HG03060 (cell line): ENCODE measurements at regions not wholly inside any gene's neighbourhood (a gene's known extent, or its start where the extent isn't known, plus 50 kb on each side); places are given as distances from the start of the nearest gene placed in this dataset.
"Not testable (repeated sequence)": the region's sequence is repeated elsewhere in the genome, so short reads cannot be mapped to it uniquely, and the experiment has no call there.

Experiments used
- ATAC-seq: cut with Tn5 transposase; IDR thresholded peaks from one replicate; pipeline ENCODE4 v1.9.1; 2021; ENCODE audit warnings: low read depth, moderate number of reproducible peaks; ENCODE audit not compliant: unreplicated experiment

GRCh38 chr6:11307226-11307625, 74.8 kb upstream of the NEDD9 start:
- ATAC-seq, result no peak

DNA sequence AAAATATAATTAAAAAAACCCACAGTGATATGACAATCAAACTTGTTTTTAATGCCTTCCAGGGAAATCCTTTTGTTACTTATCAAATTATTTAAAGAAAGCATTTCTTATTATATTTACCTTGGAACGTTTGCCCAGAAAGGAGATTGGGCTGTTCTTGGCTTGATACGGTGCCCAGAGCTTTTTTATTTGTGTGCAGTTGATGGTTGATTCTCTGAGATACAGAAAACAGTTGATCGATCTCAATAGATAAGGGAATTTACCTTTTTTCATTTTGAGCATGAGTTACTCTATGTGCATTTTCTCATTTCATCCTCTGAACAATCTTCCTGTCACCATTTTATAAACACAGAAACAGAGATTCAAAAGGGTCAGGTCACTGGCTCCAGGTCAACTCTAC, 72.5 kb upstream of the NEDD9 start:
- ATAC-seq, result no peak

GRCh38 chr6:11299876-11300428, 67.5 kb upstream of the NEDD9 start:
- not testable (repeated sequence) for ATAC-seq

DNA sequence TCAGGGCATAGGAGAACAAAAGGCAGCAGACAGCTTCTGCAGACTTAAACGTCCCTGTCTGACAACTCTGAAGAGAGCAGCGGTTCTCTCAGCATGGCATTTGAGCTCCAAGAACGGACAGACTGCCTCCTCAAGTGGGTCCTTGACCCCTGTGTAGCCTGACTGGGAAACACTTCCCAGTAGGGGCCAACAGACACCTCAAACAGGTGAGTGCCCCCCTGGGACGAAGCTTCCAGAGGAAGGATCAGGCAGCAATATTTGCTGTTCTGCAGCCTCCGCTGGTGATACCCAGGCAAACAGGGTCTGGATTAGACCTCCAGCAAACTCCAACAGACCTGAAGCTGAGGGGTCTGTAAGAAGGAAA, 66.9 kb upstream of the NEDD9 start:
- ATAC-seq, result not testable (repeated sequence)

DNA sequence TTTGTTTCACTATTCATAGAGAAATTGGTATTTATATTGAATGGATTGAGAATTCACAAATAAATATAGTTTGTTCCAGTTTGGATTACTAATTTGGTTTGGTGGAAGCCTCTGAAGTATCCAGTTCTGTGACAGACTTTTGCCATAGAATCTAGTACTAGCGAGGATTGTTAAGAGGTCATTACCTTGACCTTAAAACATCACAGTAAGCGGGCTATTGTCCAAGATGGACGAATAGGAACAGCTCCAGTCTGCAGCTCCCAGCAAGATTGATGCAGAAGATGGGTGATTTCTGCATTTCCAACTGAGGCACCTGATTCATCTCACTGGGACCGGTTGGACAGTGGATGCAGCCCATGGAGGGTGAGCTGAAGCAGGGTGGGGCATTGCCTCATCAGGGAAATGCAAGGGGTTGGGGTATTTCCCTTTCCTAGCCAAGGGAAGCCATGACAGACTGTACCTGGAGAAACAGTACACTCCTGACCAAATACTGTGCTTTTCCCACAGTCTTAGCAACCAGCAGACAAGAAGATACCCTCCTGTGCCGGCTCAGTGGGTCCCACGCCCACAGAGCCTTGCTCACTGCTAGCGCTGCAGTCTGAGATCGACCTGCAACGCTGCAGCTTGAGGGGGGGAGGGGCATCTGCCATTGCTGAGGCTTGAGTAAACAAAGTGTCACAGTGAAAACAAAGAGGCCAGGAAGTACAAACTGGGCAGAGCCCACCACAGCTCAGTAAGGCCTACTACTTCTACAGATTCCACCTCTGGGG, 66.4 kb upstream of the NEDD9 start:
- ATAC-seq, result no peak

- no peak for ATAC-seq
Measured at GRCh38 chr6:11297376-11297729, 64.9 kb upstream of the NEDD9 start.

DNA sequence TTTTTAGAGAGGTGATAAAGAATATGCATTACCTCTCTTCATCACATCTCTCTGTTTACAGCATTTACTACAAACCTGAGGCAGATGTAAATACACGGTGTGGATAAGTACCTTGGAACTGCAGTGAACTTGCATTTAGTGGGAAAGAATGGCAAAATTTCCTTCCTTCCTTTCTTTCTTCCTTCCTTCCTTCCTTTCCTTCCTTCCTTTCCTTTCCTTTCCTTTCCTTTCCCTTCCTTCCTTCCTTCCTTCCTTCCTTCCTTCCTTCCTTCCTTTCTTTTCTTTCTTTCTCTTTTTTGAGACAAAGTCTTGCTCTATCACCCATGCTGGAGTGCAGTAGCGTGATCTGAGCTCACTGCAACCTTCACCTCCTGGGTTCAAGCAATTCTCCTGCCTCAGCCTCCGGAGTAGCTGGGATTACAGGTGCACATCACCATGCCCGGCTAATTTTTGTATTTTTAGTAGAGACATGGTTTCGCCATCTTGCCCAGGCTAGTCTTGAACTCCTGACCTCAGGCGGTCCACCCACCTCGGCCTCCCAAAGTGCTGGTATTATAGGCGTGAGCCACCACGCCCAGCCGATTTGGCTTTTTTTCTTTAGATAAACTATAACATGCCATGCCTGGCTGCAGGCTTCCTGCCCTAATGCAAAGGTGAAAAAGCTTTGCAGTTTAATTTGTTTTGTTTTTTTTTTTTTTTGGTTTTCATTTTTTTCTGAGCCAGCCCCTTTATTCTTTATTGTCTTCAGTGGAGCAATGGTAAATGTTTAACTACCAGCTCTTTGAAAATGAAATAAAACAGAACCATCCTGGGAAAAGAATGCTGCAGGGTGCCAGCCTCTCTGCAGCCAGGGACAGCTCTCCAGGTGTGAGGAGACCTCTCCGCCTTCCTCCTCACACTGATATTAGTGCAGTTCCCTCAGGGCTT, 64.2 kb upstream of the NEDD9 start:
- ATAC-seq, result no peak

DNA sequence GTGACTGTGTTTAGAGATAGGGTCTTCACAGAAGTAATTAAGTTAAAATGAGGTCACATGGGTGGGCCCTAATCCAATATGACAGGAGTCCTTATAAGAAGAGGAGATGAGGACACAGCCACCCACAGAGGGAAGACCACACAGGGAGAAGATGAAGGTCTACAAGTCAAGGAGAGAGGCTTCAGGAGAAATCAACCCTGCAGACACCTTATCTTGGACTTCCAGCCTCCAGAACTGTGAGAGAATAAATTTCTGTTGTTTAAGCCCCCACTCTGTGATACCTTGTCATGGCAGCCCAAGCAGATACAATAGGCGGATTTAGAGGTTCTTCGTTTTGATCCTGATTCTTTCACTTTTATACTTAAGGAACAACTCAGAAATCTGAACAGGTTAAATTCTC, 63.5 kb upstream of the NEDD9 start:
- no peak for ATAC-seq

DNA sequence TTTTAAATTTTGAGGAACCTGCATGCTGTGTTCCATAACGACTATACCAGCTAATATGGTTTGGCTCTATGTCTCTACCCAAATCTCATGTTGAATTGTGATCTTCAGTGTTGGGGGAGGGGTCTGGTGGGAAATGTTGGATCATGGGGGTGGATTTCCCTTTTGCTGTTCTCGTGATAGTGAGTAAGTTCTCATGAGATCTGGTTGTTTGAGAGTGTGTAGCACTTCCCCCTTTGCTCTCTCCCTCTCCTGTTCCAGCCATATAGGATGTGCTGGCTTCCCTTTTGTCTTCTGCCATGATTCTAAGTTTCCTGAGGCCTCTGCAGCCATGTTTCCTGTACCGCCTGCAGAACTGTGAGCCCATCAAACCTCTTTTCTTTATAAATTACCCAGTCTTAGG, 61.8 kb upstream of the NEDD9 start:
- no peak for ATAC-seq

GRCh38 chr6:11292594-11293236, 60.2 kb upstream of the NEDD9 start:
- no peak for ATAC-seq

DNA sequence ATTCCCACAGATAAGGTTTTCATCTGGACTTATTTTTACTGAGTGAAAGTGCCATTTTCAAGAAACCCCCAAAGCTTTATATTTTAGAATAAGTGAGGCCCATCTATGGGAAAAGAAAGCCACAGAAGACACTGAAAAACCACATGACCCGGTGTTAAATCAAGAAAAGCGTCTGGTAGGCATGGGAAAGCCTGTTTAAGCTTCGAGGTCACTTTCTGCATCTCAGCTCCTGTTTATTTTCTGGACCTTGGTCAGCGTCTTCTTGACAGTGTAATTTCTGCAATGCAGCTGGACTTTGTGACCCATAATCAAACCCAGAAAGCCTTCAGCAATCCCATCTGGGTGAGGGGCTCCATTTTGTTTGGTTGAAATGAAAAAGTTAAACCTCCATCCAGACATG, 59.6 kb upstream of the NEDD9 start:
- no peak for ATAC-seq

GRCh38 chr6:11291582-11291981, 59.1 kb upstream of the NEDD9 start:
- ATAC-seq, result no peak

GRCh38 chr6:11290027-11290426, 57.6 kb upstream of the NEDD9 start:
- ATAC-seq, result no peak

DNA sequence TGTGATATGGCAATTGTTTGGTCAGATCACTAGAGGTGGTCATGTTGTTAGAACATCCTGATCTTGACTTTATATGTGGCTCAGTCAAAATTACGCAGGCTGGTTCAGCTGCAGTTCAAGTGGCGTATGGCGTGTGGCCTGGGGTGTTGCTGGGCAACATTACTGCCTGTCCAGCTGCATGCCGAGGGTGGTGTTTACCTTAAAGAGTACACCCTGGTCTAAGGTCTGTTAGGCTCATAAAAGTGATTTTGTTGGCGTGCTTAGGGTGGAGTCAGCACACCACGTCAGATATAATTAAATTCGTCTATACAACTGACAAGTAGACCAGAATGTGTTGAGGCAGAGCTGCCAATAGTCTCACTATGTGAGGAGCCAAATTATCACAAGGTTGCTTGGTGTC, 55.6 kb upstream of the NEDD9 start:
- ATAC-seq, result no peak

DNA sequence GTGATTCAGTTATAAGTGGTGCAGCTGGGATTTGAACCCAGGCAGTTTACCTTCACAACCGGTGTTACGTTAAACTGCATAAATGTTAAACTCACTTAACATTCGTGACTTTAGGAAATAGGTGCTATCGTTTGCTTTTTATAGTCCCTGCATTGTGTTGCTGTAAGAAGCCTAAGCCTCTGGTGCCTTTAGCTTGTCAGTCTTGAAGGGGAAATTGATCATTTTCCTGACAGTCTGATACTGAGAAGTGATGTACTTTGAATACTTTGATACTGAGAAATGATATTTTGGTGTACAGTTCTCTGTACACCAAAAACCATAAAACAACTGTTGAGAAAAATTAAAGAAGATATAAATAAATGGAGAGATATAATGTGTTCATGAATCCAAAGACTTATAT, 52.5 kb upstream of the NEDD9 start:
- ATAC-seq, result no peak

DNA sequence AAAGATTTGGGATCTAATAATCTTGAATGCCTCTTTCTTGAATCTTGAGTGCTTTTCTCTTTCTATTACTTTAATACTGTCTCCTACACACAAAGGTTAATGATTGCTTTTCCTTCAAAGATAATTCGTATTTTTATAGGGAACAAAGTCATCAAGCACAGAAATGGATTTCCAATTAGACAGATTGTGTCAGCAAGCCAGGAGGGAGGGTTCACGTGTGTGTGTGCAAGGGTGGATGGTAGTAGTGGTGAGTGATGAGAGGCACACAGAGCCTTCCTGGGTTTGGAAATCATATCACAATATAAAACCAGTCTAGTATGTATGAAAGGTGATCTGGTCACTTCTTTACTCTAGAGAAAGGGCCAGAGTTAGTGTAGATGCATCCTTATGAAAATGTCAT, 51.2 kb upstream of the NEDD9 start:
- no peak for ATAC-seq

DNA sequence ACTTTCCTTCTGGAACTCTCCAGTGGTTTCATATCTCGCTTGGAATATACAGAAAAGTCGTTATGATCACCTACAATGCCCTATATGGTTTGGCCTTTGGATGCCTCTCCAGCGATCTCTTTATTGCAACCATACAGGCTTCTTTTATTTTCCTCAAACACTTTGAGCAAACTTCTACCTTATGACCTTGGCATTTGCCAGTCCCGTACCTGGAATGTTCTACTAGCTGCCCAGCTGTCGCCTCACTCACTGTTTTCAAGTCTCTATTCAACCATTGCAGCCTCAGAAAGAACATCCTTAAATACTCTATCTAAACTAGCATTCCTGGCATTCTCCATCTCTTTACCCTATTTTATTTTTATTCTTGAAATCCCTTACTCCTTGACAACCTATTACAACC, 50.4 kb upstream of the NEDD9 start:
- ATAC-seq, result no peak
